ENCODE measurements at regions not wholly inside any gene's neighbourhood (a gene's known extent, or its start where the extent isn't known, plus 50 kb on each side); places are given as distances from the start of the nearest gene placed in this dataset.

GRCh38 chr14:53628261-53628660, 328.4 kb downstream of the BMP4 start:
- TF ChIP-seq CTCF (conservative IDR thresholded peaks at IDR 0.05 in 1 of 2, IDR thresholded peaks at IDR 0.05 in 1 of 2; ENCODE audit: extremely low read depth in 1 of 2, insufficient read depth in 1 of 2, low read depth in 1 of 2, low read length in 2 of 2) (no peak), EZH2 (IDR thresholded peaks at IDR 0.05; ENCODE audit: borderline replicate concordance, low read length) (no peak)
